MG63 (cell line): ENCODE measurements at regions not wholly inside any gene's neighbourhood (a gene's known extent, or its start where the extent isn't known, plus 50 kb on each side); places are given as distances from the start of the nearest gene placed in this dataset.
"Not testable (repeated sequence)": the region's sequence is repeated elsewhere in the genome, so short reads cannot be mapped to it uniquely, and the experiment has no call there.

ENCODE experiments used
- DNase-seq: peaks from one replicate; pipeline ENCODE4 v3.0.0-alpha.2; 2020
- H3K27me3 ChIP-seq: fragments of 250-450 bp; sonication (Bioruptor Pico); 2 replicates; pipeline ENCODE4 v1.5.1; 2020; ENCODE audit warnings: mild to moderate bottlenecking, moderate library complexity
- H3K36me3 ChIP-seq: fragments of 250-450 bp; sonication (Bioruptor Pico); 2 replicates; pipeline ENCODE4 v1.5.1; 2020; ENCODE audit warnings: mild to moderate bottlenecking, moderate library complexity
- H3K4me3 ChIP-seq: fragments of 250-450 bp; sonication (Bioruptor Pico); 2 replicates; pipeline ENCODE4 v1.5.1; 2020; ENCODE audit warnings: mild to moderate bottlenecking, moderate library complexity
- H3K9me3 ChIP-seq: fragments of 250-450 bp; sonication (Bioruptor Pico); 2 replicates; pipeline ENCODE4 v1.5.1; 2020; ENCODE audit warnings: mild to moderate bottlenecking, moderate library complexity

- no peaks in the 10 kb centered on the region for H3K36me3 ChIP-seq
- no peaks in the 10 kb centered on the region for H3K27me3 ChIP-seq
- H3K4me3 ChIP-seq = no peak overlapping the region
- no peaks in the 10 kb centered on the region for H3K9me3 ChIP-seq
- DNase-seq = no peak
These were observed 324.0 kb upstream of the REG3G start for GRCh38 chr2:78701546-78701945.

GRCh38 chr2:78707776-78708386 lies 317.6 kb upstream of the REG3G start:
- H3K36me3 ChIP-seq = no peaks in the 10 kb centered on the region
- H3K27me3 ChIP-seq = no peaks in the 10 kb centered on the region
- no peaks in the 10 kb centered on the region for H3K9me3 ChIP-seq
- H3K4me3 ChIP-seq = no peak overlapping the region
- no peak for DNase-seq

- Histone ChIP-seq H3K36me3 (no peaks in the 10 kb centered on the region), H3K4me3 (no peak overlapping the region), H3K9me3 (no peaks in the 10 kb centered on the region), H3K27me3 (no peaks in the 10 kb centered on the region)
- DNase-seq = no peak
These were observed 314.7 kb upstream of the REG3G start for GRCh38 chr2:78710632-78711375.

GRCh38 chr2:78715293-78715692 lies 310.2 kb upstream of the REG3G start:
- Histone ChIP-seq H3K4me3 (no peak overlapping the region), H3K27me3 (no peaks in the 10 kb centered on the region), H3K9me3 (no peaks in the 10 kb centered on the region), H3K36me3 (no peaks in the 10 kb centered on the region)
- DNase-seq = no peak

GRCh38 chr2:78718024-78718423 lies 307.5 kb upstream of the REG3G start:
- Histone ChIP-seq H3K9me3 (no peaks in the 10 kb centered on the region), H3K36me3 (no peaks in the 10 kb centered on the region), H3K4me3 (no peak overlapping the region), H3K27me3 (no peaks in the 10 kb centered on the region)
- no peak for DNase-seq

GRCh38 chr2:78718473-78718872 lies 307.0 kb upstream of the REG3G start:
- Histone ChIP-seq H3K9me3 (no peaks in the 10 kb centered on the region), H3K36me3 (no peaks in the 10 kb centered on the region), H3K4me3 (no peak overlapping the region), H3K27me3 (no peaks in the 10 kb centered on the region)
- DNase-seq = no peak

GRCh38 chr2:78721355-78722033 lies 304.0 kb upstream of the REG3G start:
- Histone ChIP-seq H3K36me3 (no peaks in the 10 kb centered on the region), H3K9me3 (no peaks in the 10 kb centered on the region), H3K27me3 (no peaks in the 10 kb centered on the region), H3K4me3 (no peak overlapping the region)
- DNase-seq = no peak

- no peak for DNase-seq
- H3K9me3 ChIP-seq = no peaks in the 10 kb centered on the region
- no peaks in the 10 kb centered on the region for H3K27me3 ChIP-seq
- H3K36me3 ChIP-seq = no peaks in the 10 kb centered on the region
- no peak overlapping the region for H3K4me3 ChIP-seq
These were observed 291.3 kb upstream of the REG3G start for GRCh38 chr2:78734221-78734620.

GRCh38 chr2:78739282-78739681 lies 286.2 kb upstream of the REG3G start:
- H3K4me3 ChIP-seq = no peak overlapping the region
- no peaks in the 10 kb centered on the region for H3K36me3 ChIP-seq
- no peaks in the 10 kb centered on the region for H3K27me3 ChIP-seq
- no peak for DNase-seq
- no peaks in the 10 kb centered on the region for H3K9me3 ChIP-seq

- no peak for DNase-seq
- no peaks in the 10 kb centered on the region for H3K36me3 ChIP-seq
- H3K4me3 ChIP-seq = no peak overlapping the region
- H3K27me3 ChIP-seq = no peaks in the 10 kb centered on the region
- H3K9me3 ChIP-seq = no peaks in the 10 kb centered on the region
These were observed 275.9 kb upstream of the REG3G start for GRCh38 chr2:78749638-78750037.

GRCh38 chr2:78750219-78750618 lies 275.3 kb upstream of the REG3G start:
- no peaks in the 10 kb centered on the region for H3K27me3 ChIP-seq
- no peaks in the 10 kb centered on the region for H3K9me3 ChIP-seq
- no peak overlapping the region for H3K4me3 ChIP-seq
- no peaks in the 10 kb centered on the region for H3K36me3 ChIP-seq
- no peak for DNase-seq

GRCh38 chr2:78754930-78755329 lies 270.6 kb upstream of the REG3G start:
- H3K36me3 ChIP-seq = no peaks in the 10 kb centered on the region
- no peak for DNase-seq
- no peaks in the 10 kb centered on the region for H3K27me3 ChIP-seq
- H3K4me3 ChIP-seq = no peak overlapping the region
- no peaks in the 10 kb centered on the region for H3K9me3 ChIP-seq

GRCh38 chr2:78757191-78757590 lies 268.3 kb upstream of the REG3G start:
- no peaks in the 10 kb centered on the region for H3K27me3 ChIP-seq
- no peaks in the 10 kb centered on the region for H3K9me3 ChIP-seq
- no peak for DNase-seq
- no peaks in the 10 kb centered on the region for H3K36me3 ChIP-seq
- no peak overlapping the region for H3K4me3 ChIP-seq

- Histone ChIP-seq H3K4me3 (no peak overlapping the region), H3K36me3 (no peaks in the 10 kb centered on the region), H3K9me3 (no peaks in the 10 kb centered on the region), H3K27me3 (no peaks in the 10 kb centered on the region)
- no peak for DNase-seq
These were observed 267.9 kb upstream of the REG3G start for GRCh38 chr2:78757640-78758039.

GRCh38 chr2:78758765-78759164 lies 266.7 kb upstream of the REG3G start:
- DNase-seq, H3K4me3 ChIP-seq, H3K27me3 ChIP-seq: not testable (repeated sequence)

GRCh38 chr2:78766459-78766858 lies 259.0 kb upstream of the REG3G start:
- Histone ChIP-seq H3K4me3 (no peak overlapping the region), H3K27me3 (no peaks in the 10 kb centered on the region), H3K36me3 (no peaks in the 10 kb centered on the region), H3K9me3 (no peaks in the 10 kb centered on the region)
- DNase-seq = no peak

More at GRCh38 chr2:78758765-78759164, 266.7 kb upstream of the REG3G start:
- H3K36me3 ChIP-seq, H3K9me3 ChIP-seq: not testable (repeated sequence)

- DNase-seq = no peak
- H3K9me3 ChIP-seq = no peaks in the 10 kb centered on the region
- H3K27me3 ChIP-seq = no peaks in the 10 kb centered on the region
- H3K4me3 ChIP-seq = no peak overlapping the region
- H3K36me3 ChIP-seq = no peaks in the 10 kb centered on the region
These were observed 257.5 kb upstream of the REG3G start for GRCh38 chr2:78768016-78768415.

- H3K36me3 ChIP-seq = no peaks in the 10 kb centered on the region
- no peaks in the 10 kb centered on the region for H3K9me3 ChIP-seq
- DNase-seq = no peak
- H3K4me3 ChIP-seq = no peak overlapping the region
- H3K27me3 ChIP-seq = no peaks in the 10 kb centered on the region
These were observed 250.2 kb upstream of the REG3G start for GRCh38 chr2:78775291-78775690.
